ENCODE measurements at regions not wholly inside any gene's neighbourhood (a gene's known extent, or its start where the extent isn't known, plus 50 kb on each side); places are given as distances from the start of the nearest gene placed in this dataset.

DNA sequence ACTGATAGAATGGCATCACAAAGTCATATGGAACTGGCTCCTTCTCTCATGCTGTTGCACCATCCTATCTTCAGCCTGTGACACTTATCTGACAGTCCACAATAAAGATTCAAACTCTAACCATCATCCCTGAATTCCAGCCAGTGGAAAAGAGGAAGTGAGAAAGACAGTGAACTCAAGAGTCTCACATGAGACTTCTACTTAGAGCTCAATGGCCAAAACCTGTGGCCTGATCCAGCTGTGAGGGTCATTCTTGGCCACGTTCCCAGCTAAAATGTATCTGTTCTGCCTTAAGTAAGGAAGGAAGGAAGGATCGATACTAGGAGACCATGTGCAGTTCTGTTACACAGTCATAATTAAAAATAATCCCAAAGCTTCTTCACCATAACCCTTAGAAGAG is 73.6 kb downstream of the RND3 start:
- TF ChIP-seq EZH2 (IDR thresholded peaks at IDR 0.05; ENCODE audit: insufficient read depth, poor library complexity, severe bottlenecking), result no peak
- no peak for TF ChIP-seq EZH2phosphoT487 (IDR thresholded peaks at IDR 0.05; ENCODE audit: insufficient read depth, low read depth)
